ENCODE measurements at regions not wholly inside any gene's neighbourhood (a gene's known extent, or its start where the extent isn't known, plus 50 kb on each side); places are given as distances from the start of the nearest gene placed in this dataset.

DNA sequence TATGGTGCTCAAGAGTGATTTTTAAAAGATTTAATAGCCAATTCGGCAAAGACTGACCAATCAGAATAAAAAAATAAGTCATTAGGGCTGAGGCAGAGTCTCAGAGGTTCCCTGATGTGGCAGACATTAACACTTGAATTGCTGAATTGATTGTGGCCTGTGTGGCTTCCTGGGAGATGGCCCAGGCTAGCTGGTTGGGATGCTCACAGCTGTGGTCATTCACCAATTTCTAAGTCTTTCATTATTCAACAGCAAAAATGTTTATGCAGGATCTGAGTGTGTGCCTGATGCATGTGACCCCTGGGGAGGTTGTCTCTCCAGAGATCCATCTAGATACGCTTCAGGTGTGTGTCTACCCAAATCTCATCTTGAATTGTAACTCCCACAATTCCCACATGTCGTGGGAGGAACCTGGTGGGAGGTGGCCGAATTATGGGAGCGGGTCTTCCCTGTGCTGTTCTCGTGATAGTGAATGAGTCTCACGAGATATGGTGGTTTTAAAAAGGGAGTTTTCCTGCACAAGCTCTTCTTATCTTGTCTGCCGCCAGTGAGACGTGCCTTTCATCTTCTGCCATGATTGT is 632.6 kb upstream of the SEMA6A start:
- TF ChIP-seq POU2F2 (IDR thresholded peaks at IDR 0.05; ENCODE audit: low read depth, low read length) = no peak
- TF ChIP-seq TAF1 (IDR thresholded peaks at IDR 0.05; ENCODE audit: low read depth, low read length) = no peak
- DNase-seq (ENCODE audit: insufficient read length, low spot score) (no peak), FAIRE-seq (no peak)

DNA sequence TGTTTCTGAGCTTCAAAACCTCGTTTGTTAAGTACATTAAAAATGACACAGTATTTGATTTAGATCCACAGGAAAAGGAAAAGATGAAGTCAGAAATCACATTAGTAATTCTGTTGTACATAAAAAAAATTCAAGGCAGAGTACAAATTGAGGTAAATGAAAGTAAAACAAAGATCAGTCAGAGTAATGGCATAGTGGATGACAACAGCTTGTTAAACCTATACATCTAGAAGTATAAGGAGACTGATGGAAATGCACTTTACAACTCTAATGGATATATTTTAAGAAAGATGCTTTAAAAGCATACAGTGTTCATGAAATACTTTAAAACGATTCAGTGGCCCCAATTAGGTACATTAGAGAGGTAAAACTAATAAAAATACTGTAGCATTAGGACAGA is 631.3 kb upstream of the SEMA6A start:
- TF ChIP-seq PAX5 (IDR thresholded peaks at IDR 0.05; ENCODE audit: insufficient read depth, low read length, severe bottlenecking) = no peak
- TF ChIP-seq SPI1 (IDR thresholded peaks at IDR 0.05; ENCODE audit: low read depth, low read length) = no peak
- TF ChIP-seq POLR2A (IDR thresholded peaks at IDR 0.05; ENCODE audit: low read depth, low read length) = no peak
- TF ChIP-seq TAF1 (IDR thresholded peaks at IDR 0.05; ENCODE audit: low read depth, low read length) = no peak
- TF ChIP-seq POLR2AphosphoS5 (IDR thresholded peaks at IDR 0.05; ENCODE audit: low read depth, low read length) = no peak
- FAIRE-seq (no peak), DNase-seq (ENCODE audit: insufficient read length, low spot score) (no peak)

DNA sequence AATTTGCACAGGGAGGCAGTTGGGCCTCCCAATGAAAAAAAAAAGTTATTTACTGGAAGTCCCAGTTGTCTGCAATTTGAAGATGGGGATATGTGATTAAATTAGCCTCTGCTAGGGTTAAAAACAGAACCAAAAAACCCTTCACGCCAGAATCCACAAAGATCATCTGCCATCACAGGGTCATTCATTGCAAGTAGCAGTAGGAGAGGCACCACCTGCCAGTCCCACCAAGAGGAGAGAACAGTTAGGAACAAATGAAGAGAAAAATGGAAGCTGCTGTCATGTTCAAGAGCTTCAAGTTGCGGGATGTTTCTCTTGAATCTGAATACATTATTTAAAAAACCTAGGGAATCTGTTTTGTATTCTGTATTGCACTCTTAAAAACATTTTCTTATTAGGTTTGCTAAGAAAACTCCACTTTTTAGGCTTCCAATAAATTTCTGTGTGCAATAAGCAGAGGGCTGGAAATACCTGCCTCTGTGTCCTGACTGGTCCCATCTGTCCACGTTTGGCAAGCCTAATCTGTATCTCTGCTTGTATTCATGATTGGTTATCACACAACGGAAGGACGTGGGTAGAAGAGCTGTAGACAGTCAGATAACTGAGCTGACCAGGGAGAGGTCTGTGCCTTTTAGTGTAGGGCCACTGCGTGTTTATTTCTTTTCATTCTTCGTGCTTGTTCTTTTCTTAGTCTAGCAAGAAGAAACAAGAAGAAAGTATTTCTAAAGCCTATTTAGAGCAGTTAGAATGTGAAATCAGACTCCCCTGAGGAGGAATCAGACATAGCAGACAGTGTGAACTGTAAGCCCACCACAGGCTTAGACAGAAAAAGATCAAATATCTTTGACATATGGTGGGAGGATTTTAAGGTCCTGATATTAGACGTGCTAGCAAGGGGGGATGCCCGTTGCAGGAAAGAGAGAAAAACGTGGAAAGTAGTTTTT is 630.6 kb upstream of the SEMA6A start:
- TF ChIP-seq PAX5 (IDR thresholded peaks at IDR 0.05; ENCODE audit: insufficient read depth, low read length, severe bottlenecking) = no peak
- no peak for TF ChIP-seq TAF1 (IDR thresholded peaks at IDR 0.05; ENCODE audit: low read depth, low read length)
- no peak for TF ChIP-seq POLR2AphosphoS5 (IDR thresholded peaks at IDR 0.05; ENCODE audit: low read depth, low read length)
- no peak for TF ChIP-seq SPI1 (IDR thresholded peaks at IDR 0.05; ENCODE audit: low read depth, low read length)
- no peak for TF ChIP-seq POU2F2 (IDR thresholded peaks at IDR 0.05; ENCODE audit: low read depth, low read length)
- DNase-seq (ENCODE audit: insufficient read length, low spot score) (no peak), FAIRE-seq (no peak)

DNA sequence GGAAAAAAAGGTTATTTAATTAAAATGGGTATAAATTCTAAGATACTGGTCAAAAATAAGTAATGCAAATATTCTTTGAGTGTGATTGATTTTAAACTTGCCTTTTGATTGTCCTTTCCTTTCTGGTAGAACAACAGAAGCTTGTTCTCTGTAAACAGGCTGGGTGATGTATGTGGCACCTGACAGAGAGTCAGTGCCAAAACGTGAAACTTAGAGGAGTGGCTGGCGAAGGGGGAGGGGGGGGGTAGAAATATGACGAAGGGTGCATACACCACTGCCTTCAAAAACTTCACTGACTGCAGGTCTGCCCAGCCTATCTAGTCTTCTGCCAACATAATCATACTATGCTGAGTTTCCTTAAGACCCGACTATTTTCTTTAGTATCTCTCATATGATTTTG is 629.8 kb upstream of the SEMA6A start:
- no peak for DNase-seq (ENCODE audit: insufficient read length, low spot score)
- no peak for FAIRE-seq
- TF ChIP-seq POLR2AphosphoS5 (IDR thresholded peaks at IDR 0.05; ENCODE audit: low read depth, low read length) (no peak), POU2F2 (IDR thresholded peaks at IDR 0.05; ENCODE audit: low read depth, low read length) (no peak), SPI1 (IDR thresholded peaks at IDR 0.05; ENCODE audit: low read depth, low read length) (no peak), PAX5 (IDR thresholded peaks at IDR 0.05; ENCODE audit: insufficient read depth, low read length, severe bottlenecking) (no peak), TAF1 (IDR thresholded peaks at IDR 0.05; ENCODE audit: low read depth, low read length) (no peak), POLR2A (IDR thresholded peaks at IDR 0.05; ENCODE audit: low read depth, low read length) (no peak)

DNA sequence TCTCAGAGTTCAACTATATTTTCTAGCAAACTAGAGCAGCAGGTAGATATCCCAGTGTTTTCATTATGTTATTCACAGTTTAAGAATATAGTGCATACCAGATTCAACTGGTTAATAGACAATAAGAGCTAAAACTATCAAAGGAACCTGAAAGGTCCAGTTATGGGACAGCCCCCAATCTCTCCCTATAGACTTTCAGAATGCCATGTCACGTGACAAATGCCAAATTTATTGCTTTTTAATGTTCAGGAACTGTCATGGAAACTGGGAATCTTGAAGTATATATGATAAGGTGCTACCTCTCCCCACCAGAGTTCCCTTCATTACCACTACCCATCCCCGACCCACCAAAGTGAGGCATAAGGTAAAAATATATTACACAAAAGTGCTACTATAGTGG is 629.0 kb upstream of the SEMA6A start:
- no peak for FAIRE-seq
- no peak for DNase-seq (ENCODE audit: insufficient read length, low spot score)
- TF ChIP-seq TAF1 (IDR thresholded peaks at IDR 0.05; ENCODE audit: low read depth, low read length) = no peak
- TF ChIP-seq POU2F2 (IDR thresholded peaks at IDR 0.05; ENCODE audit: low read depth, low read length) = no peak
- no peak for TF ChIP-seq POLR2AphosphoS5 (IDR thresholded peaks at IDR 0.05; ENCODE audit: low read depth, low read length)
- no peak for TF ChIP-seq PAX5 (IDR thresholded peaks at IDR 0.05; ENCODE audit: insufficient read depth, low read length, severe bottlenecking)
- TF ChIP-seq SPI1 (IDR thresholded peaks at IDR 0.05; ENCODE audit: low read depth, low read length) = no peak

DNA sequence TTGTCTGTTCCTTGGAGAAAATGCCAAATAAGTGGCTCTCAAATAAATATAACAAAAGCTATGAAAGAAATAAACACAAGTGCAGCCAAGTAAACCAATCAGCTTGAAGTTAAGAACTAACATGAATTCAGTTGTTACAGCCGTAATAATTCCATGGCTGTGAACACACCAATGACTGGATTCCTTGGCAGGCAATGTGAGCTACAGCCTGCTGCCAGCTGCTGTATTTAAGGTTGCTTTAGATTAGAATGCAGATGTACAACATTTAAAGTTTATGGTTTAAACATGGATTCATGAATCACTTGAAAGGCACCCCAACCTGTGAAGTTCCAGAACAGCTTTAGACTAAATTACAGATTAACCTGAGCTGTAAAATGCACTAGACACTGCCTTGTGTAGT is 626.4 kb upstream of the SEMA6A start:
- FAIRE-seq (no peak), DNase-seq (ENCODE audit: insufficient read length, low spot score) (no peak)
- TF ChIP-seq PAX5 (IDR thresholded peaks at IDR 0.05; ENCODE audit: insufficient read depth, low read length, severe bottlenecking) (no peak), SPI1 (IDR thresholded peaks at IDR 0.05; ENCODE audit: low read depth, low read length) (no peak), TAF1 (IDR thresholded peaks at IDR 0.05; ENCODE audit: low read depth, low read length) (no peak), POLR2A (IDR thresholded peaks at IDR 0.05; ENCODE audit: low read depth, low read length) (no peak), POU2F2 (IDR thresholded peaks at IDR 0.05; ENCODE audit: low read depth, low read length) (no peak), POLR2AphosphoS5 (IDR thresholded peaks at IDR 0.05; ENCODE audit: low read depth, low read length) (no peak)

DNA sequence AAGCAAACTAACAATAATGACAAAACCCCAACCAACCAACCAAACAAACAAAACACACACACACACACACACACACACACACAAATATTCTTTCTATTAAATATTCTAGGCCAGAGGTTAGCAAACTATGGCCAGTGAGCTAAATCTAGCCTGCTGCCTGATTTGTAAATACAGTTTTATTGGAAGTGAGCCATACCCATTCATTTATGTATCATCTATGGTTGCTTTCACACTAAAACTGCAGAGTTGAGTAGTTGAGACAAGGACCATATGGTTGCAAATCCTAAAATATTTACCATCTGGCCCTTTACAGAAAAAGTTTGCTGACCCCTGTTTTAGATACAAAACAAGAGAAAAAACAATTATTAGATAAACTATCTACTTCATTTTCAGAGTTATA is 620.5 kb upstream of the SEMA6A start:
- FAIRE-seq (no peak), DNase-seq (ENCODE audit: insufficient read length, low spot score) (no peak)
- no peak for TF ChIP-seq POLR2A (IDR thresholded peaks at IDR 0.05; ENCODE audit: low read depth, low read length)
- TF ChIP-seq POLR2AphosphoS5 (IDR thresholded peaks at IDR 0.05; ENCODE audit: low read depth, low read length) = no peak
- TF ChIP-seq TAF1 (IDR thresholded peaks at IDR 0.05; ENCODE audit: low read depth, low read length) = no peak
- no peak for TF ChIP-seq POU2F2 (IDR thresholded peaks at IDR 0.05; ENCODE audit: low read depth, low read length)
- TF ChIP-seq PAX5 (IDR thresholded peaks at IDR 0.05; ENCODE audit: insufficient read depth, low read length, severe bottlenecking) = no peak
- TF ChIP-seq SPI1 (IDR thresholded peaks at IDR 0.05; ENCODE audit: low read depth, low read length) = no peak

DNA sequence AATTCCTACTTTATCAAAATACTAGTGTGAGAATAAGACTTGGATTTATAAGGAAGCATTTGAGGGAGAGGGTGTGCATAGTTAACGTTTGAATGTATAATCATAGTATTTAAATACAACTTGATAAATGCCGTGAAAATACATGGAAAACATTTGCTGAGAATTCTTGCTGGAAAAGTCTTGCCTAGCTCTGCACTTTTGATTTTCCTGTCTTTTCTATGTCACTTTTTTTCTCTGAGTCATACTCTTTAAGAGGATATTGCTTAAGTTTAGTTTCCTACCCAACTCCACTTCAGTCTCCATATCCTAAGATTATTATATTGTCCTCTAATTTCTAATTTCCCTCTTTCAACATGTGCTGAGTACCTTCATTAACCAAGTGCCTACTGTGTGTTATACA is 616.6 kb upstream of the SEMA6A start:
- FAIRE-seq (no peak), DNase-seq (ENCODE audit: insufficient read length, low spot score) (no peak)
- no peak for TF ChIP-seq POU2F2 (IDR thresholded peaks at IDR 0.05; ENCODE audit: low read depth, low read length)
- TF ChIP-seq SPI1 (IDR thresholded peaks at IDR 0.05; ENCODE audit: low read depth, low read length) = no peak
- no peak for TF ChIP-seq TAF1 (IDR thresholded peaks at IDR 0.05; ENCODE audit: low read depth, low read length)
- no peak for TF ChIP-seq PAX5 (IDR thresholded peaks at IDR 0.05; ENCODE audit: insufficient read depth, low read length, severe bottlenecking)
- TF ChIP-seq POLR2AphosphoS5 (IDR thresholded peaks at IDR 0.05; ENCODE audit: low read depth, low read length) = no peak
- no peak for TF ChIP-seq POLR2A (IDR thresholded peaks at IDR 0.05; ENCODE audit: low read depth, low read length)

DNA sequence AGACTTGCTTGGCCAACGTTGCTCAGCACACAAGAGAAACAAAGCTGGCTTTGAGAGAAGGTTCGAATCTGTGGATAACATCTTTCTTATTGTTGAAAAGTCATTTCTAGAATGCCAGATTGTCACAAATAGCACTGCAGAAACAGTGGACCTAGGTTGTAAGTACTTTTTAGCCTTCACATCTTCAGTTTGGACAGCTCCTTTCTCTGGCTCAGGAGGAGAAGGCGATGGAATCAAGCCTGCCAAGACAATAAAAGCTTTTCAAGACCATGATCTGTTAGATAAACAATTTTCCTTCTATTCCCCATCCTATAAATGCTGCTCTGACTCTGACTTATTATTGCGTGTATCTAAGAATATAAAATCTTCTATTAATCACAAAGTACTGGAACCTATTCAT is 615.2 kb upstream of the SEMA6A start:
- FAIRE-seq (no peak), DNase-seq (ENCODE audit: insufficient read length, low spot score) (no peak)
- TF ChIP-seq POLR2AphosphoS5 (IDR thresholded peaks at IDR 0.05; ENCODE audit: low read depth, low read length) (no peak), SPI1 (IDR thresholded peaks at IDR 0.05; ENCODE audit: low read depth, low read length) (no peak), POU2F2 (IDR thresholded peaks at IDR 0.05; ENCODE audit: low read depth, low read length) (no peak), PAX5 (IDR thresholded peaks at IDR 0.05; ENCODE audit: insufficient read depth, low read length, severe bottlenecking) (no peak), POLR2A (IDR thresholded peaks at IDR 0.05; ENCODE audit: low read depth, low read length) (no peak), TAF1 (IDR thresholded peaks at IDR 0.05; ENCODE audit: low read depth, low read length) (no peak)
